ENCODE measurements at regions not wholly inside any gene's neighbourhood (a gene's known extent, or its start where the extent isn't known, plus 50 kb on each side); places are given as distances from the start of the nearest gene placed in this dataset.

- DNase-seq (ENCODE audit: low spot score): no peak
Observed at GRCh38 chr9:99437145-99437544, 215.1 kb downstream of the SEC61B start.

- no peak for DNase-seq (ENCODE audit: low spot score)
Observed at GRCh38 chr9:99438596-99438995, 216.5 kb downstream of the SEC61B start.

- DNase-seq (ENCODE audit: low spot score): no peak
Observed at GRCh38 chr9:99441829-99442228, 219.7 kb downstream of the SEC61B start.

- no peak for DNase-seq (ENCODE audit: low spot score)
Observed at GRCh38 chr9:99445371-99445891, 223.3 kb downstream of the SEC61B start.

GRCh38 chr9:99445920-99446319 lies 223.8 kb downstream of the SEC61B start:
- DNase-seq (ENCODE audit: low spot score): no peak

GRCh38 chr9:99447951-99448350 lies 225.9 kb downstream of the SEC61B start:
- DNase-seq (ENCODE audit: low spot score): no peak

GRCh38 chr9:99449726-99450125 lies 227.6 kb downstream of the SEC61B start:
- DNase-seq (ENCODE audit: low spot score): no peak

- no peak for DNase-seq (ENCODE audit: low spot score)
Observed at GRCh38 chr9:99451112-99451606, 229.1 kb downstream of the SEC61B start.

- no peak for DNase-seq (ENCODE audit: low spot score)
Observed at GRCh38 chr9:99457406-99457805, 235.3 kb downstream of the SEC61B start.

GRCh38 chr9:99457981-99458380 lies 235.9 kb downstream of the SEC61B start:
- DNase-seq (ENCODE audit: low spot score): no peak

GRCh38 chr9:99459919-99460318 lies 237.8 kb downstream of the SEC61B start:
- DNase-seq (ENCODE audit: low spot score): no peak

- no peak for DNase-seq (ENCODE audit: low spot score)
Observed at GRCh38 chr9:99463131-99463530, 241.0 kb downstream of the SEC61B start.

- no peak for DNase-seq (ENCODE audit: low spot score)
Observed at GRCh38 chr9:99464568-99464967, 242.5 kb downstream of the SEC61B start.

- DNase-seq (ENCODE audit: low spot score): no peak
Observed at GRCh38 chr9:99465231-99465907, 243.3 kb downstream of the SEC61B start.

GRCh38 chr9:99466104-99466503 lies 244.0 kb downstream of the SEC61B start:
- no peak for DNase-seq (ENCODE audit: low spot score)

- no peak for DNase-seq (ENCODE audit: low spot score)
Observed at GRCh38 chr9:99466781-99467180, 244.7 kb downstream of the SEC61B start.

GRCh38 chr9:99471033-99471432 lies 249.0 kb downstream of the SEC61B start:
- no peak for DNase-seq (ENCODE audit: low spot score)

GRCh38 chr9:99472240-99472915 lies 250.3 kb downstream of the SEC61B start:
- no peak for DNase-seq (ENCODE audit: low spot score)

- DNase-seq (ENCODE audit: low spot score): no peak
Observed at GRCh38 chr9:99472916-99473245, 250.8 kb downstream of the SEC61B start.

GRCh38 chr9:99474186-99474585 lies 252.1 kb downstream of the SEC61B start:
- no peak for DNase-seq (ENCODE audit: low spot score)

GRCh38 chr9:99475401-99476065 lies 253.5 kb downstream of the SEC61B start:
- DNase-seq (ENCODE audit: low spot score): no peak

GRCh38 chr9:99478469-99479027 lies 256.5 kb downstream of the SEC61B start:
- no peak for DNase-seq (ENCODE audit: low spot score)

- DNase-seq (ENCODE audit: low spot score): no peak
Observed at GRCh38 chr9:99479929-99480328, 257.8 kb downstream of the SEC61B start.

All from CD4-positive, alpha-beta T cell treated with Interleukin-6 at 100 ng/mL for 8 hours (primary cell).